ENCODE measurements at regions not wholly inside any gene's neighbourhood (a gene's known extent, or its start where the extent isn't known, plus 50 kb on each side); places are given as distances from the start of the nearest gene placed in this dataset.

GRCh38 chr5:130528474-130528873, 624.2 kb downstream of the CHSY3 start:
- no peak for DNase-seq (ENCODE audit: low spot score in 2 of 2)
- no peaks in the 10 kb centered on the region for H3K4me1 ChIP-seq
- TF ChIP-seq CTCF (IDR thresholded peaks at IDR 0.05), result no peak
- no peaks in the 10 kb centered on the region for H3K27me3 ChIP-seq
- intact Hi-C loops (cut with DNase I), result no loop called here
- no peak overlapping the region for H3K27ac ChIP-seq
- H3K4me3 ChIP-seq, result no peak overlapping the region
- H3K36me3 ChIP-seq, result no peaks in the 10 kb centered on the region
- no peaks in the 10 kb centered on the region for H3K9me3 ChIP-seq

GRCh38 chr5:130526708-130527107, 622.4 kb downstream of the CHSY3 start:
- H3K4me3 ChIP-seq, result no peak overlapping the region

GRCh38 chr5:130520211-130520610, 615.9 kb downstream of the CHSY3 start:
- H3K4me3 ChIP-seq, result no peak overlapping the region
- H3K36me3 ChIP-seq, result no peaks in the 10 kb centered on the region
- no peak for DNase-seq (ENCODE audit: low spot score in 2 of 2)
- H3K4me1 ChIP-seq, result no peaks in the 10 kb centered on the region
- no peak overlapping the region for H3K27ac ChIP-seq
- no peak for TF ChIP-seq CTCF (IDR thresholded peaks at IDR 0.05)
- H3K9me3 ChIP-seq, result peaks cover 0 to 11% of the 10 kb centered on the region in 2 donors
- intact Hi-C loops (cut with DNase I), result no loop called here
- no peaks in the 10 kb centered on the region for H3K27me3 ChIP-seq

More at GRCh38 chr5:130526708-130527107, 622.4 kb downstream of the CHSY3 start:
- no peak for DNase-seq (ENCODE audit: low spot score in 2 of 2)
- Histone ChIP-seq H3K4me1 (no peaks in the 10 kb centered on the region), H3K9me3 (no peaks in the 10 kb centered on the region), H3K27ac (no peak overlapping the region), H3K27me3 (no peaks in the 10 kb centered on the region), H3K36me3 (no peaks in the 10 kb centered on the region)
- TF ChIP-seq CTCF (IDR thresholded peaks at IDR 0.05), result no peak
- intact Hi-C loops (cut with DNase I), result no loop called here

- H3K36me3 ChIP-seq, result no peaks in the 10 kb centered on the region
- no peaks in the 10 kb centered on the region for H3K4me1 ChIP-seq
- H3K27ac ChIP-seq, result no peak overlapping the region
- H3K27me3 ChIP-seq, result no peaks in the 10 kb centered on the region
- no peak for TF ChIP-seq CTCF (IDR thresholded peaks at IDR 0.05)
- DNase-seq (ENCODE audit: low spot score in 2 of 2), result no peak
- no peak overlapping the region for H3K4me3 ChIP-seq
- H3K9me3 ChIP-seq, result peaks cover 0 to 11% of the 10 kb centered on the region in 2 donors
- intact Hi-C loops (cut with DNase I), result no loop called here
These were observed 610.9 kb downstream of the CHSY3 start for GRCh38 chr5:130514984-130515690.

GRCh38 chr5:130502702-130503101, 598.4 kb downstream of the CHSY3 start:
- Histone ChIP-seq H3K4me3 (no peak overlapping the region), H3K27ac (no peak overlapping the region), H3K9me3 (no peaks in the 10 kb centered on the region), H3K27me3 (no peaks in the 10 kb centered on the region), H3K36me3 (no peaks in the 10 kb centered on the region), H3K4me1 (no peaks in the 10 kb centered on the region)
- TF ChIP-seq CTCF (IDR thresholded peaks at IDR 0.05), result no peak
- no peak for DNase-seq (ENCODE audit: low spot score in 2 of 2)
- intact Hi-C loops (cut with DNase I), result no loop called here

All from ascending aorta (tissue), 2 donors.